Osteoblast (primary cell): ENCODE measurements at regions not wholly inside any gene's neighbourhood (a gene's known extent, or its start where the extent isn't known, plus 50 kb on each side); places are given as distances from the start of the nearest gene placed in this dataset.

Experiments
- DNase-seq: peaks from one replicate; pipeline ENCODE4 v3.0.0; 2011; ENCODE audit warnings: low spot score, mixed read lengths; ENCODE audit not compliant: insufficient read length; ENCODE audit errors: missing footprints
- H2AFZ ChIP-seq: 2 replicates; pipeline ENCODE4 v1.6.0; 2011; ENCODE audit warnings: mild to moderate bottlenecking, low read length
- H3K27ac ChIP-seq: 2 replicates; pipeline ENCODE4 v1.5.1; 2011; ENCODE audit warnings: mild to moderate bottlenecking, low read depth, low read length, moderate library complexity
- H3K27me3 ChIP-seq: 2 replicates; pipeline ENCODE4 v1.6.0; 2012; ENCODE audit warnings: mild to moderate bottlenecking, control low read depth, inconsistent platforms, low read length, moderate library complexity; ENCODE audit not compliant: insufficient read depth
- H3K36me3 ChIP-seq: 2 replicates; pipeline ENCODE4 v1.5.1; 2011; ENCODE audit warnings: mild to moderate bottlenecking, low read length, control low read depth, moderate library complexity; ENCODE audit not compliant: insufficient read depth
- H3K4me1 ChIP-seq: 2 replicates; pipeline ENCODE4 v1.5.1; 2011; ENCODE audit warnings: mild to moderate bottlenecking, low read length, control low read depth, moderate library complexity; ENCODE audit not compliant: insufficient read depth
- H3K4me2 ChIP-seq: 2 replicates; pipeline ENCODE4 v1.6.0; 2011; ENCODE audit warnings: mild to moderate bottlenecking, low read length; ENCODE audit not compliant: insufficient read depth
- H3K4me3 ChIP-seq: fragments of 200-600 bp; sonication (generic); 3 replicates; pipeline ENCODE4 v1.5.1; 2012; ENCODE audit warnings: mild to moderate bottlenecking, low read length, inconsistent platforms; ENCODE audit not compliant: insufficient read depth
- H3K79me2 ChIP-seq: 2 replicates; pipeline ENCODE4 v1.6.0; 2012; ENCODE audit warnings: mild to moderate bottlenecking, low read length, control low read depth, inconsistent platforms; ENCODE audit not compliant: insufficient read depth
- H3K9me3 ChIP-seq: 2 replicates; pipeline ENCODE4 v1.5.1; 2011; ENCODE audit warnings: low read depth, low read length, control low read depth
- H4K20me1 ChIP-seq: 2 replicates; pipeline ENCODE4 v1.6.0; 2012; ENCODE audit warnings: mild to moderate bottlenecking, low read length, control low read depth; ENCODE audit not compliant: insufficient read depth
- TF ChIP-seq, protein P1 (sequence below): IDR thresholded peaks from 2 replicates; pipeline ENCODE4 v1.5.1; 2011; ENCODE audit warnings: mild to moderate bottlenecking, low read depth, low read length, moderate library complexity; ENCODE audit errors: extremely low read depth

- Histone ChIP-seq H3K4me1 (no peaks in the 10 kb centered on the region), H3K4me2 (no peak overlapping the region), H3K27me3 (no peaks in the 10 kb centered on the region), H2AFZ (no peak overlapping the region), H3K9me3 (no peaks in the 10 kb centered on the region), H3K79me2 (no peaks in the 10 kb centered on the region), H3K4me3 (no peak overlapping the region), H3K36me3 (no peaks in the 10 kb centered on the region), H4K20me1 (no peaks in the 10 kb centered on the region), H3K27ac (no peak overlapping the region)
- TF ChIP-seq, protein P1, sequence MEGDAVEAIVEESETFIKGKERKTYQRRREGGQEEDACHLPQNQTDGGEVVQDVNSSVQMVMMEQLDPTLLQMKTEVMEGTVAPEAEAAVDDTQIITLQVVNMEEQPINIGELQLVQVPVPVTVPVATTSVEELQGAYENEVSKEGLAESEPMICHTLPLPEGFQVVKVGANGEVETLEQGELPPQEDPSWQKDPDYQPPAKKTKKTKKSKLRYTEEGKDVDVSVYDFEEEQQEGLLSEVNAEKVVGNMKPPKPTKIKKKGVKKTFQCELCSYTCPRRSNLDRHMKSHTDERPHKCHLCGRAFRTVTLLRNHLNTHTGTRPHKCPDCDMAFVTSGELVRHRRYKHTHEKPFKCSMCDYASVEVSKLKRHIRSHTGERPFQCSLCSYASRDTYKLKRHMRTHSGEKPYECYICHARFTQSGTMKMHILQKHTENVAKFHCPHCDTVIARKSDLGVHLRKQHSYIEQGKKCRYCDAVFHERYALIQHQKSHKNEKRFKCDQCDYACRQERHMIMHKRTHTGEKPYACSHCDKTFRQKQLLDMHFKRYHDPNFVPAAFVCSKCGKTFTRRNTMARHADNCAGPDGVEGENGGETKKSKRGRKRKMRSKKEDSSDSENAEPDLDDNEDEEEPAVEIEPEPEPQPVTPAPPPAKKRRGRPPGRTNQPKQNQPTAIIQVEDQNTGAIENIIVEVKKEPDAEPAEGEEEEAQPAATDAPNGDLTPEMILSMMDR: no peak
- DNase-seq: no peak
These were observed 701.8 kb downstream of the PCDH7 start for GRCh38 chr4:31422006-31422405.

GRCh38 chr4:31427691-31428090, 707.5 kb downstream of the PCDH7 start:
- Histone ChIP-seq H2AFZ (no peak overlapping the region), H3K27me3 (no peaks in the 10 kb centered on the region)
- DNase-seq: no peak

DNA sequence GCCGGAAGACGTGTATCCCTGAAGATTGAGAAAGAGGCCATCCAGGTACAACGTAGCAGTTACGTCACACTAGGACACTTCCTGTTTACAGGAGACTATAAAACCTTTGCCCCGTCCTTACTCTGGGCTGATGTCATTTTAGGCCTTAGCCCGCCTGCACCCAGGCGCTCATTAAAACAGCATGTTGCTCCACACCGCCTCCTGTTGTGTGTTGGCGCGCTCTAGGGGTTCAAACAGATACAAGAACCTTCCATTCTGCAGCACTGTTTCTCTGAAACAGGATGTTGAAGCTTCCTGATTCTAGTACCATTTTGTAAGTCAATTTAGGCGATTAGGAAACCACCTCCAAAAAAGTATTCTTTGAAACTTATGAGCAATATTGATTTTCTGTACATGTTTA, 722.1 kb downstream of the PCDH7 start:
- Histone ChIP-seq H3K79me2 (no peaks in the 10 kb centered on the region), H3K36me3 (no peaks in the 10 kb centered on the region), H4K20me1 (no peaks in the 10 kb centered on the region), H3K27me3 (no peaks in the 10 kb centered on the region), H3K27ac (no peak overlapping the region), H3K4me2 (no peak overlapping the region), H3K9me3 (no peaks in the 10 kb centered on the region), H2AFZ (no peak overlapping the region), H3K4me3 (no peak overlapping the region), H3K4me1 (no peaks in the 10 kb centered on the region)
- TF ChIP-seq, protein P1: no peak
- no peak for DNase-seq

More at GRCh38 chr4:31427691-31428090, 707.5 kb downstream of the PCDH7 start:
- Histone ChIP-seq H3K36me3 (no peaks in the 10 kb centered on the region), H3K79me2 (no peaks in the 10 kb centered on the region), H3K4me2 (no peak overlapping the region), H4K20me1 (no peaks in the 10 kb centered on the region), H3K4me3 (no peak overlapping the region), H3K9me3 (peaks cover 3% of the 10 kb centered on the region), H3K27ac (no peak overlapping the region), H3K4me1 (no peaks in the 10 kb centered on the region)
- TF ChIP-seq, protein P1: no peak

GRCh38 chr4:31445526-31445925, 725.4 kb downstream of the PCDH7 start:
- H3K9me3 ChIP-seq: no peaks in the 10 kb centered on the region
- TF ChIP-seq, protein P1: no peak
- H3K4me3 ChIP-seq: no peak overlapping the region
- H3K27me3 ChIP-seq: no peaks in the 10 kb centered on the region
- no peak overlapping the region for H2AFZ ChIP-seq
- no peak overlapping the region for H3K27ac ChIP-seq
- H3K4me2 ChIP-seq: no peak overlapping the region
- no peaks in the 10 kb centered on the region for H4K20me1 ChIP-seq
- no peaks in the 10 kb centered on the region for H3K79me2 ChIP-seq
- H3K4me1 ChIP-seq: no peaks in the 10 kb centered on the region
- no peak for DNase-seq
- H3K36me3 ChIP-seq: no peaks in the 10 kb centered on the region
